D341Med (cell line): ENCODE measurements at regions not wholly inside any gene's neighbourhood (a gene's known extent, or its start where the extent isn't known, plus 50 kb on each side); places are given as distances from the start of the nearest gene placed in this dataset.
A peak's percentile ranks its signal among the peaks of the same experiment; 100 is the strongest.

Source experiments
- DNase-seq: peaks from one replicate; pipeline ENCODE4 v3.0.0; 2012; ENCODE audit warnings: low spot score

DNA sequence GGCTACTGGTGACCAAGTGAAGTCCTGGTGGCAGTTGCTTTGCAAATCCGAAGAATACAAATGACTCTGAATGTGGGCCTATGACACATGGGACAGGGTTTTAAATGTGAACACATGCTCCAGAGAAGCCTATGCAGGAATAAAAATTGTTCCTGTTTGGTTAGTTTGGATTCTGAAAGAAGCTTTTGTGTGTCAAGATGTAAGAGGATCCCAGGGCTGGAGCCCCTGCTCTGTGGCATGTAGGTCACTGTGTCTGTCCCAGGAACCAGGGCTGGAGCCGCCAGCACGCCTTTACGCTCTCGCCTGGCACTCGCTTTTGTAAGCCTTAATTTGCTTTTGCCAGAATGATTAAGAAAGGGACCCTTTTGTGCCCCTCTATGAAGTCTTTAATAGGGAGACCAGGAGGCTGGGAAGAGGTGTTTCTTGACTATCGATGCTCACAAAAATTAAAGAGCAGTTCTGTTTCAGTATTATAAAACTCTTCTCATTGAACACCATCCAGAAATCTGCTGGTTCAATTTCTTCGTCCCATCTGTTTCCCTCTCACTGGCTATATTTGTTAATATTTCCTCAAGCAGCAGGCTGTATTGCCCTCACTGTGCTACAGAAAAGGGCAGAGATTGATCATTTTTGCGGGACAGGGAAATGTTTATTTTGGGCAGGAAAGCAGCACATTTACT is 532.7 kb upstream of the POU3F3 start:
- no peak for DNase-seq

- no peak for DNase-seq
These were observed 532.0 kb upstream of the POU3F3 start for GRCh38 chr2:104321796-104322349.

- no peak for DNase-seq
These were observed 521.2 kb upstream of the POU3F3 start for GRCh38 chr2:104332731-104333130.

DNA sequence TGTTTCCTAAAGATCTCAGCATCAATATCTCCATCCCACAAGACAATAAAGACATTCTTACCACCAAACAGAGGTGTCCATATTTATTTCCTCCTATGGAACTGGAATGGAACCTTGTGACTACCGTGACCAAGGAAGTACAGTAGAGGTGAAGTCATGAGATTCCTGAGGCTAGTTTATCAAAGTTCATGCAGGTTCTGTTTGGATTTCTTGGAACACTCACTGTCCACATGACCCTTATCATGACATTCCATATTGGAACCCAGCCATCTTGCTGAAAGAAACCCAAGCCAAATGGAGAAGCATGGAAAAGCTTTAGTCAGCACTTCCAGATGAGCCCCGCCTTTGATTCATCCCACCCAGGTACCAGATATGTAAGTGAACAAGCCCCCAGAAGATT is 516.0 kb upstream of the POU3F3 start:
- no peak for DNase-seq

GRCh38 chr2:104340162-104340561 is 513.8 kb upstream of the POU3F3 start:
- no peak for DNase-seq

DNA sequence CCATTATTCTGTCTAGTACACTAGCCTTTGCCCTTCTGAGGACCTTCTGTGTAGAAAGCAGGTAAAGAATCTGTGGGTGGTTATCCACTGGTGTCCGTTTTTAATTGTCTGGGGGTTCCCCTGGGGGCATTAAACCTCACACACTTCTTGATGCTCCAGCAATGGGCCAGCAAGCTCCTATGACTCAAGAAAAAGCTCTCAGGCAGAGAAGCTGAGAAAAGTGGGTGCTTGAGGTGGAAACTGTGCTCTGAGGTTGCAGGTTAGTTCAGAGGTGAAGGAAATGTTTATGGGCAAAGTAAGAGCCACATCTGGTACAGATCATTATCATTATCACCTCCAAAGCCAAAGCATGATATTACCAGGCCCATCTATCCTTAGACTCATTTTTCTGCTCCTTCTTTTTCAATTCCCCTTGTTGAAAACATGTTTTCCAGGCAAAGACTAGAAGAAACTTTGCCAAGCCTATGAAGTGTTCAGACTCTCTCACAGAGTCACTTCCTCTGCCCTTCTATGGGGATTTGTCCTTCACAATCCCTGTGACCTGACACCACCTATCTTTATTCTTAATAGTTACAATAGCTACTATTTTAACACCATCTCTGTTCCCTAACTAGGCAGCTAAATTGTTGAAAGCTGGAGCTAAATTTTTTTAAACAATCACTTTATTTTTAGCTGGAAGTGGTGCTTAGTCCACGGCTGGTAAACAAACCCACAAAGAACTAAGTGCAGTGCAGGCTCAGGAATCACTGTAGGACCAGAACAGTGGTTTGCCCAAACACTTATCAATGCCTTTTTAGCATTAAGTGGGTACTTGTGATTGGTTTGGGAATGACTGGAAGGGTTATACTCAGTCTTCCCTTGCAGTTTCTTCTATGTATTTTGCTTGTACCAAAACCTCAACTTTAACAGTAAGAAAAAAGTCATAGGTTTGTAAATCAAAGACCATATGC is 512.8 kb upstream of the POU3F3 start:
- no peak for DNase-seq

GRCh38 chr2:104344306-104344705 is 509.6 kb upstream of the POU3F3 start:
- no peak for DNase-seq

DNA sequence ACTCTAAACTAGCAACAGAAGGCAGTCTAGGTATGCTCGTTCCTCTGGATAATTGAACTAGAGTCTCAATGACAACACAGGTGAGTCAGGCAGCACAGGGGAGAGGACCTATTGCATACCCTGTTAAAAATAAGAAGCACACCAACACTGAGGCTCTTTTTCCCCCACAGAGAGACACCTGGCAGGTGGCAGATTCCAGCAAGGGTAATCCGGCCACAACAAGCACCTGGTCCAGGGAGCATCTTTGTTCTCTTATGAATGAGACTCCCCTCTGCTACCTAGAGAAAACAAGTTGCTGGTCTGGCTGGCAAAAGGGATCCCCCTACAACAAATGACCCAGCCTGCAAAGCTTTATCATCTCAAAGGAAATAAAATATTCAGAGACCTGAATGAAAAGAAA is 508.9 kb upstream of the POU3F3 start:
- no peak for DNase-seq

- DNase-seq: no peak
These were observed 495.8 kb upstream of the POU3F3 start for GRCh38 chr2:104358122-104358521.

- no peak for DNase-seq
These were observed 492.5 kb upstream of the POU3F3 start for GRCh38 chr2:104361414-104361813.

DNA sequence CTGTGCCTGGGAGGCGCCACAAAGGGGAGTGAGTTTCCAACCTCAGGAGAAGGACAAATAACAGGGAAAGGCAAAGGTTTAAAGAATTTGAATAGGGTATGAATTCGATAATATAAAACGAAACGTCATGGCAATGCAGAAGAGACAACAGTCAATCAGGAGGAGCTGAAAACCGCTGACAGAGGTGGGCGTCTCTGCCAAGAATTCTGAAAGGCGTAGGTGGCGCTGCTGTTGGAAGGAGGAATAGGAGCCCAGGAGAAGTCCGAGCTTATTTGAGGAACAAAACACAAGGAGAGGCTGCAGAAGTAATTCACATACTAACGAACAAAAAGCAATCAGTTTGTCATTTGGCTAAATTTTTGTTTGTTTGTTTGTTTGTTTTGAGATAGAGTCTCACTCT is 485.8 kb upstream of the POU3F3 start:
- DNase-seq: no peak

- DNase-seq: no peak
These were observed 482.7 kb upstream of the POU3F3 start for GRCh38 chr2:104371087-104371781.

DNA sequence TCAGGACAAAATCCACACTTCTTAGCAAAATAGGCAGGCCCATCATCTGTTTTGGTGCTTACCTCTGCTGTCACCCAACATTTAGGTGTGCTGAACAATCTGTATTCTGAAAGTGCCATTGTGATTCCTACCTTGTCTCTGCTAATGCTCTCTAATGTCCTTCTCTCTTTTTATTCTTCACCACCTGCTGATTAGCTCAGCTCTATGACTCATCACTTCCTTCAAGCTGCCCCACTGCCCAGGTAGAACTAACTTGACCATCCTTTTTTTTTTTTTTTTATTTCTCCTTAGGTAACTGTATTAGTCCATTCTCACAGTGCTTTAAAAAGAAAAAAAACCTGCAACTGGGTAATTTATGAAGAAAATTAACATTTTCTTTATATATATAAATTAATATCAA is 478.7 kb upstream of the POU3F3 start:
- DNase-seq: no peak

- DNase-seq: peak; percentile 56
These were observed 475.0 kb upstream of the POU3F3 start for GRCh38 chr2:104378853-104379374.

DNA sequence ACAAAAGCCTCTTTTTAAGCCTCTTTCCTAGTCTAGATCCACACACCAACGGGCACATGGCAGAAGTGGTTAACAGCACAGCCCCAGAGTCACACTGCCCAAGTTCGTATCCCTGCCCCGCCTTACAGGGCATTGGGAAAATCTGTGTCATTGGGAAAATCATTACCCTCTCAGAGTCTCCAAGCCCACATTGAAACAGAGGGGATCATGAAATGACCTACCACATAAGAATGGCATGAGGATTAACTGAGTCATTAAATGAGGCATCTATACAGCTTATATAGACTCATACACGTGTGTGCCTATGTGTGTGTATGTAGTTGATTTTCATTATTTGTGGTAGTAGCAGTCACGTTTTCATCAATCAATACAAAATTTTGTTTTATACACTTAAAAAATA is 469.0 kb upstream of the POU3F3 start:
- no peak for DNase-seq

- DNase-seq: no peak
These were observed 468.2 kb upstream of the POU3F3 start for GRCh38 chr2:104385743-104386142.

GRCh38 chr2:104388296-104388695 is 465.6 kb upstream of the POU3F3 start:
- DNase-seq: no peak

- DNase-seq: no peak
These were observed 451.1 kb upstream of the POU3F3 start for GRCh38 chr2:104402825-104403224.

- DNase-seq: no peak
These were observed 449.4 kb upstream of the POU3F3 start for GRCh38 chr2:104404526-104404925.

- DNase-seq: no peak
These were observed 448.3 kb upstream of the POU3F3 start for GRCh38 chr2:104405623-104406022.

GRCh38 chr2:104406261-104406726 is 447.6 kb upstream of the POU3F3 start:
- no peak for DNase-seq

DNA sequence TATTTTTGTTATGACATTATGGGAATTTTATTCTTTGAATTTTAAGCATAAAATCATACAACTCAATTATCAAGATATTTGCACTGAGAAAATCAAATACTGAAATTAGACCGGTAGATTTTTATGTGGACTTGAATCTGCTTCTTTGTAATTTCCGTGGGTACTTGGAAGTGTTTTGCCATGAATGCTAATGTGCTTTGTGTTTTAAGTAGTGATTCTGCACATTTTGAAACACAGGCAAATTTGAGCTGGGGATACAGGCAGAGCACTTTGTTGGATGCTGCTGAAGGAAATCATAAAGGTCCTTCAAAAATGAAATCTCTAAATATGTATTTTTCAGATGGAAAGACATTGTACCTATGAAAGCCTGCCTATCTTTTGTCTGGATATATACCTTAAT is 446.3 kb upstream of the POU3F3 start:
- no peak for DNase-seq
